EH (cell line): ENCODE measurements at regions not wholly inside any gene's neighbourhood (a gene's known extent, or its start where the extent isn't known, plus 50 kb on each side); places are given as distances from the start of the nearest gene placed in this dataset.
A peak's percentile ranks its signal among the peaks of the same experiment; 100 is the strongest.
"Not testable (repeated sequence)": the region's sequence is repeated elsewhere in the genome, so short reads cannot be mapped to it uniquely, and the experiment has no call there.

Experiments used
- DNase-seq: peaks from one replicate; pipeline ENCODE4 v3.0.0-alpha.2; 2015; ENCODE audit warnings: low read depth

DNA sequence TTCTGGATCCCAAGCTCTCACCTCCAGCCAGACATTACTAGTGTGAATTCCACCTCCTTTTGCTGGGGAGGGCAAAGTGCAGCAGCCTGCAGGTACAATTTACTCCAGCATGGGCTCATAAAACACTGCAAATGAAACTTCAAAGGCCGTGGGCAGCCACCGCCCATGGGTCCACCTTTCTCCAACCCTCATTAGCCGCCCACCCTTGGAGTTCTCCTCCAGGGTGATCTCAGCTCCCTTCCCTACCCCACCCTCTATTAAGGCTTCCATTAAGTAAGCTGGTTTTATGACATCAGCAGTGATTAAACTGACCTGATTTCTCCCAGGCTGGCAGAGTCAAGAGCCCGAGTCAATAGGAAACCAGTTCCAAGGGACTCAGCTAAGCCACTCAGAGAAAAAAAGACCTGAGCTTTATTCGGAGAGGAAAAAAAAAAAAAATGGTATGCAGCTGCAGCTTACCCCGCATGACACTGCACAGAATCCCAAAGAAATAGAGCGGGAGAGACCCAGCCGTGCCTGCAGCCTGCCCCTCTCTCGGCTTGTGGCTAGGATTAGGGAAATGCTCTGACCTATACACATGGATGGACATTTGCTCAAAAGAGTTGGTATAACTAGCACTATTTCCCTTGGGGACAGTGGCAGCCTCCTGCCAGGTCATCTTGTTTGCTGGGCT is 319.6 kb downstream of the PTTG2 start:
- no peak for DNase-seq

- DNase-seq, result no peak
Measured at GRCh38 chr4:38280323-38280706, 320.1 kb downstream of the PTTG2 start.

GRCh38 chr4:38281371-38282071 is 321.3 kb downstream of the PTTG2 start:
- peak; percentile 33 for DNase-seq

- no peak for DNase-seq
Measured at GRCh38 chr4:38283724-38284123, 323.5 kb downstream of the PTTG2 start.

GRCh38 chr4:38284294-38285030 is 324.3 kb downstream of the PTTG2 start:
- no peak for DNase-seq

DNA sequence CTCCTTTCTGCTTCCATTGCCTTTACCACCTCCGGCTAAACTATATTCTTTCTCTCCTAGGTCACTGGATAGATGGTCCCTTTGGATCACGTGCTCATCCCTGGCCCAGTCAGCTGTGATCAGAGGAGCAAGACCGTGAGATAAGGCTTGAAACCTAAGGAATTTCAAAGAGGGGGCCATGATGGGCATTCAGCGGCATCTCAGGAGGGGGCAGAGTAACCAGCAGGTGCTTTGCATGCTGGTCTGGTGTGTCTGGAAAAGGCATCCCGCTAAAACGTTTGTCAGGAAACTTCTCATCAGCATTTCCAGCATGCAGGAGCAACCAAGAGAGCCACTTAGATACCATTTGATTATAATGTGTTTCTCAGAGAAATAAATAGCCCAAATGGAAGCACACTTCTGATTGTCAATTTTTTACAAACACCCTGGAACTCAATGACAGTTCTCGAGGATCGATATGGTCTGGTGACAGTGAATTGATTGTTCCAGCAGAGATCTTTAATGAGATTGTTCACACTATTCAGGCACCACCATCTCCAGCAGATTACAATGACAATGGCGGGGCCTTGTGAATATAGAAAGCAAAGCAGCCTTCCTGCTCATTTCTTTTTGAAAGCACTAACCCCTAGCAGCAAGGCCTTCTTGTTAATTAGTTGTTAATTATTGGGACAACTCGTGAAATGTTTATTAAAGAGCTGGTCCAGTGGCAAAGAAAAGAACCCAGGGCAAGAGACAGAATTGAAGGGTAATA is 327.1 kb downstream of the PTTG2 start:
- DNase-seq, result no peak

DNA sequence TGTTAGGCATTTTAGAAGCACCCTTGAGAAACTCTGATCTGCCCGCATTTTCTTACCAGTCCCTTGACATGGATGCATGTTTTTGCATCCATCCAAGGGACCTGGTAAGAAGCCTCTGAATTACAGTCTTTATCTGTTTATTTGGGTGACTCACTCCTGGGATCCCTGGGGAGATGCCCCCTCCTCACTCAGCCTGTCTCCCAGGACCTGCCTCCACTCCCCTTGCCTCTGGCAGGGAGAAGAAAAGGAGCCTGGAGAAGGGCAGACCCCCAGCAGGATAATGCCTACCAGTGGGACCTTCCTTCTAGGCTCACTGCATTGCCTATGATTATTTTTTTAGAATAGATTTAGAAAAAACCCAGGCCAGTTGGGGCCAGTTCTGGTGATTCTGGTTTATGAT is 329.4 kb downstream of the PTTG2 start:
- no peak for DNase-seq

GRCh38 chr4:38290366-38290765 is 330.2 kb downstream of the PTTG2 start:
- peak; percentile 55 for DNase-seq

DNA sequence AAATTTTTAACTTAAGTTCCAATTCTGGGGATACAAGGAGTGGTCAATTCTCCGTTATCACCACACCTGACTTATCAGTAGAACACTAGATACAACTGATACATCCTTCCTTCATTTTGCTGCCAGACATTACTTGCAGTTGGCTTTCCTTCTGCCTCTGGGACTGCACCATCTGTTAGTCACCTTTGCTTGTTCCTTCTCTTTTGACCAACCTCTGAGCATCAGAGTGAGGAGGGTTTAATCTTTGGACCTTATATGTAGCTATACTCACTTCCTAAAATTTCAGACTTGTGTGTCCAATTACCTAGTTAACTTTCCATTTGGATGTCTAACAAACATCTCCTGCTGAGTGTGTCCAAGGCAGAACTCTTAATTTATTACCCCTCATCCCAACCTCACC is 330.7 kb downstream of the PTTG2 start:
- no peak for DNase-seq

DNA sequence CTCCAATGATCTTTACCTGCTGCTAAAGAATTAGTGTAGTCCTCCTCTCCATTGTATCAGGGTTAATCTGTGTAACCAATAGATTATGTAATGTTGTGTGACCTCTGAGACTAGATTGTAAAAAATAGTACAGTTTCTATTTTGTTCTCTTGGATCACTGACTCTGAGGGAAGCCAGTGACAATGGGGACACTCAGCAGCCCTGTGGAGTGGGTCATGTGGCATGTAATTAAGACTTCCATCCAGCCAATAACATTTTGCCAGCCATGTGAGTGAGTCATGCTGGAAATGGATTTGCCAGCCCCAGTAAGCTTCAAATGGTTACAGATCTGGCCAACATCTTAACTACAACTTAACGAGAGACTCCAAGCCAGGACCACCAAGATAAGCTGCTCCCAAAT is 332.3 kb downstream of the PTTG2 start:
- DNase-seq, result peak; percentile 8

DNA sequence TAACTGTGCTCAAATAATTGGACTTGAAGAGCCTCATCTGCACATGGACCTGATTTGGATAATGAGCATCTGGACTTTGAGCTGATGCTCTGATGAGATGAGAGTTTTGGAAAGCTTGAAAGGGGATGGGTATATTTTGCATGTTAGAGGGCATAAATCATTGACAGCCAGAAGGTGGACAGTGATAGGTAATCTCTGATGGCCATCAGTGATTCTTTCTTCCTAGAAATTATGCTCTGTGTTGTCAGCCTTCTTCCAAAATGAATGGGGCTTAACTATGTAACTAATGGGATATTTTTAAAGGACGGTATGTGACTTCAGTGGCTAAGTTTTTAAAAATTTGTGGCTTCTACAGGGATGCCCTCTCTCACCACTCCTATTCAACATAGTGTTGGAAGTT is 334.0 kb downstream of the PTTG2 start:
- DNase-seq, result no peak

DNA sequence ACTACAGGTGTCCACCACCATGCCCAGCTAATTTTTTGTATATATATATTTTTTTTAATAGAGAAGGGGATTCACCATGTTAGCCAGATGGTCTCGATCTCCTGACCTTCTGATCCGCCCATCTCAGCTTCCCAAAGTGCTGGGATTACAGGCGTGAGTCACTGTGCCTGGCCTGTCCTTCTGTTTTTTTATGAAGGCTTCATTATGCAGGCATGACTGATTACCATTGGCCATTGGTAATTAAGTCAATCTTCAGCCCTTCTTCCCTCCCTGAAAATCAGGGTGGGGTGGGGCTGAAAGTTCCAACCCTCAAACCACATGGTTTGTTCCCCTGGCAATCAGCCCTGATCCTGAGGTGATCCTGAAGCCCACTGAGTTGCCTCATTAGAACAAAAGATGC is 336.9 kb downstream of the PTTG2 start:
- no peak for DNase-seq

GRCh38 chr4:38298868-38299713 is 338.9 kb downstream of the PTTG2 start:
- DNase-seq, result no peak

DNA sequence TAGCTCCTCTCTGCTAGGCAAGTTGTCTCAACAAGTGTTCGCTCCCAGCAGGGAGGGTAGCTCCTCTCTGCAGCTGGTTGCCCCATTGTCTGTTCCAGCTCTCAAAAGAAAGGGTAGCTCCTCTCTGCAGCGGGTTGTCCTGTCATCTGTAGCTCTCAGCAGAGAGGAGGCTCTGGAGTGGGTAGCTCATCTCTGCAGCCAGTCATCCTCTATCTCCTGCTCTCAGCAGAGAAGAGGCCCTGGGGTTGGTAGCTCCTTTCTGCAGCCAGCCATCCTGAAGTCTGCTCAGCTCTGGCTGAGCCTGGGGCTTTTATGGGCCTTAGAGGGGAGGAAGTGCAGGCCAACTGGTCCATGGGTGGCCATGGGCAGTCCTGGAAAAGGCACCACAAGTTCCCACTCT is 342.7 kb downstream of the PTTG2 start:
- DNase-seq, result no peak

DNA sequence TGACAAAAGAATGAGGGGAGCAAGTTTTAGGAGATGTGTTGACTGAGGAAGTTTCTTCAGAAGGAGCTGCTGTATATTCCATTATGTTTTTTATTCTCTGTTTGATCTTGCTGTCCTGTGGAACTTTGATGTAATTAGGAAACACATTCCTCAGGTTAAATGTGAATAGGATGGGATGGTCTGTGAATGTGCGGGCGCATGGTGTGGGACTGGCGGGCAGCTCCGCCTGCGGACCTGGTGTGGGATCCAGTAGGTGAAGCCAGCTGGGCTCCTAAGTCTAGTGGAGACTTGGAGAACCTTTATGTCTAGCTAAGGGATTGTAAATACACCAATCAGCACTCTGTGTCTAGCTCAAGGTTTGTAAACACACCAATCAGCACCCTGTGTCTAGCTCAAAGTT is 344.3 kb downstream of the PTTG2 start:
- DNase-seq, result not testable (repeated sequence)

GRCh38 chr4:38306482-38307071 is 346.4 kb downstream of the PTTG2 start:
- DNase-seq, result no peak

GRCh38 chr4:38308728-38309311 is 348.6 kb downstream of the PTTG2 start:
- DNase-seq, result peak; percentile 52

GRCh38 chr4:38309471-38309870 is 349.3 kb downstream of the PTTG2 start:
- DNase-seq, result no peak

DNA sequence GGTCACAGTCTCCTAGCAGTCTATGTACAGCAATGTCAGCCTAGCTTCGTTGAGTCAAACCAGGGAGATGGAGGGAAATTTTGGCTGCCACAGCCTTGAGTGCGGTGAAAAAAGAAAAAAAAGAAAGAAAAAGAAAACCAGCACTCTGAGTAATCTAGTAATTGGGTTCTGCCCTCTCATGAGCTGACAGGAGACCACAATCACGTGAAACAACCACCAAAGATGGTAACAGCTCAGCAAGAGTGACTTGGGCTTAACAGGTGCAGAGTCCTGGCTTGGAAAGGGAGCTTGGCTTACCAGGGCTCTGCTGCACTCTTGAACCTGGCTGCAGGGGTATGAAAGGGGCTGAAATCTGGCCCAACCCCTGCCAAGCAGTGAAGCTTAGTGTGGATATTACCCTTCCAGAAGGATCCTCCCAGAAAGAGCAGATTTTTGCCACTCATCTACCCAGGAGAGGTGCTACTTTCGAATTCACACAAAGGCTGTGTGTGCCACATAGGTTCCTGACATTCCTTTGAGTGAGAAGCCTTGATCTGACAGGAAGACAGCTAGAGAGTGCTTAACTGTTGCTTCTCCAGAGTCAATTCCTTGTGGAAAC is 350.3 kb downstream of the PTTG2 start:
- DNase-seq, result no peak

DNA sequence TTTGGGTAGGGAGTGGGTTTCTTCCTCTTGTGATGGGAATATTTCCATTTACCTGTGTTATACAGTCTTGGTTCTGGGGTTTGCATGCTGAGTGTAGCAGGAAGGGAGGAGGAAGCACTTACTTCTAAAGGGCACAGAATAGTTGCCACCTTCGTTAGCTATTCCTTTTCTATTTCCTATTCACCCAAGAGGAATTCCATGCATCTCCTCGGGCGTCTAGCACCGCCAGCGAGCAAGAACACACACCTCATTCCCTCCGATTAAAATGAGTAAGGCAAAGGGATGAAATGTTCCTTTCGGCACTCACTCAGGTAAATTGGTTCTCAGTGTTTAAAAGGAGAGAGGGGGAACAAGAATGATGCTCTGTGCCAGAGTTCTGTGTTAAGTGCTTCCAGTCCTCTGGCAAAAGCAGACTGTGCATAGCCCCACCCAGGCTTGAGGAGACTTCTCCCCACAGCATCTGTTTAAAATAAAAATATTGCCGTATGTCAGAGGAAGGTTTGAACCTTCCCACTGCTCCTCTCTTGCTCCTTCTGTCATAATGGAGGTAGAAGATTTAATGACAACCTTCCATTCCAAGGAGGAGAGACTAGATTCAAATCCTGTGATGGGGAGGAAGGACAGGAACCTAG is 351.4 kb downstream of the PTTG2 start:
- no peak for DNase-seq
